Type B pancreatic cell (in vitro differentiated cells): ENCODE measurements at regions not wholly inside any gene's neighbourhood (a gene's known extent, or its start where the extent isn't known, plus 50 kb on each side); places are given as distances from the start of the nearest gene placed in this dataset.

Source experiments
- DNase-seq: peaks from one replicate; pipeline ENCODE4 v3.0.0; 2021; ENCODE audit warnings: mixed read lengths; ENCODE audit not compliant: unreplicated experiment; ENCODE audit errors: extremely low spot score
- H3K27ac Mint-ChIP-seq: 2 replicates; pipeline ENCODE4 v1.8.0; 2021; ENCODE audit warnings: mild to moderate bottlenecking, mixed read lengths
- H3K27me3 Mint-ChIP-seq: 2 replicates; pipeline ENCODE4 v1.8.0; 2021; ENCODE audit warnings: mixed read lengths
- H3K36me3 Mint-ChIP-seq: 2 replicates; pipeline ENCODE4 v1.8.0; 2021; ENCODE audit warnings: mixed read lengths
- H3K4me1 Mint-ChIP-seq: one replicate; pipeline ENCODE4 v1.8.0; 2021; ENCODE audit warnings: mixed read lengths; ENCODE audit not compliant: unreplicated experiment
- H3K4me3 Mint-ChIP-seq: 2 replicates; pipeline ENCODE4 v1.8.0; 2021; ENCODE audit warnings: mild to moderate bottlenecking, mixed read lengths
- H3K9me3 Mint-ChIP-seq: 2 replicates; pipeline ENCODE4 v1.8.0; 2021; ENCODE audit warnings: mixed read lengths
- CTCF ChIP-seq: fragments of 200-600 bp; sonication (generic); conservative IDR thresholded peaks from 2 replicates; pipeline ENCODE4 v1.5.0; 2021; ENCODE audit warnings: antibody characterized with exemption, mild to moderate bottlenecking

DNA sequence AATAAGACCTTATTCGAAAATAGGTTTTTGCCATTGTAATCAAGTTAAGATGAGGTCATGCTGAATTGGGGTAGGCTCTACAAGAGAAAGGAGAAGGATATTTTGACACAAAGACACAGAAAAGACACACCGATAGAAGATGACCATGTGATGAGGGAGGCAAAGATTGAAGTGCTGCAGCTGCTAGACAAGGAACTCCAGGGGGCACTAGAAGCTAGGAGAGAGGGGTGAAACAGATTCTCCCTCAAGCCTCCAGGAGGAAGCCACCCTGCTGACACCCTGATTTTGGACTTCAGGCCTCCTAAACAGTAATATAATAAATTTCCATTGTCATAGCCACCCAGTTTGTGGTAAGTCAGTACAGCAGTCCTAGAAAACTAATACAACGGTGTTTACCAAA lies 506.8 kb upstream of the CAMK1G start:
- no peak for DNase-seq
- Mint-ChIP-seq H3K27ac (no peak overlapping the region), H3K9me3 (no peaks in the 10 kb centered on the region), H3K4me3 (no peak overlapping the region), H3K36me3 (no peaks in the 10 kb centered on the region), H3K4me1 (no peaks in the 10 kb centered on the region), H3K27me3 (peaks cover 5% of the 10 kb centered on the region)
- peak; percentile 25 for TF ChIP-seq CTCF

DNA sequence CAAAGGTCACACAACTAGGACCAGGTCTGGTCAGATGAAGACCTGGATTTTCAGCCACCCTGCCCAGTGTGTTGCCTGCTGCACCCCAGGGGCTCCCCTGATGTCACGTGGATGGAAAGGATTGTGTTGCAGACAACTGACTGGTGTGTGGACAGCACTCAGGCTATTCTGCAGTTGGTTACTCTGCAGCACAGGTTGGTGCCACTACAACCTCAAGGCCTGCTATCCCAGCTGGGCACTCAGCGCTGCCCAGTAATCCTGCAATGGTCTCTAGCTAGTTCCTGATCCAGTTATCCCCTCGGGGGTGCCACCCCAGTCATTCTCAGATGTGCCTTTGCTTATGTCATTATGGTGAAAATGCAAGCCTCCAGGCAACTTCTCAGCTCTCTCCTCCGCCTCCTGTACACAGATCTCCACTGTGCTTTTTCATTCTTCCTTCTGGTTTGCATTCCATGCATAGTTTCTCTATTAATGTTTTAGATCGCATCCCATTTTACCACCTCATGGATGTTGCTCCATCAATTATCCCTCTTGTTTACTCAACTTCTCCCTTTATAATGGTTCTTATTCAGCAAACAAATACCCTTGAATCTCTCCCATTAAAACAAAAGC lies 503.2 kb upstream of the CAMK1G start:
- H3K9me3 Mint-ChIP-seq, result no peaks in the 10 kb centered on the region
- H3K27ac Mint-ChIP-seq, result no peak overlapping the region
- no peak overlapping the region for H3K4me3 Mint-ChIP-seq
- H3K27me3 Mint-ChIP-seq, result peaks cover 5% of the 10 kb centered on the region
- H3K4me1 Mint-ChIP-seq, result no peaks in the 10 kb centered on the region
- no peaks in the 10 kb centered on the region for H3K36me3 Mint-ChIP-seq
- no peak for DNase-seq
- no peak for TF ChIP-seq CTCF

DNA sequence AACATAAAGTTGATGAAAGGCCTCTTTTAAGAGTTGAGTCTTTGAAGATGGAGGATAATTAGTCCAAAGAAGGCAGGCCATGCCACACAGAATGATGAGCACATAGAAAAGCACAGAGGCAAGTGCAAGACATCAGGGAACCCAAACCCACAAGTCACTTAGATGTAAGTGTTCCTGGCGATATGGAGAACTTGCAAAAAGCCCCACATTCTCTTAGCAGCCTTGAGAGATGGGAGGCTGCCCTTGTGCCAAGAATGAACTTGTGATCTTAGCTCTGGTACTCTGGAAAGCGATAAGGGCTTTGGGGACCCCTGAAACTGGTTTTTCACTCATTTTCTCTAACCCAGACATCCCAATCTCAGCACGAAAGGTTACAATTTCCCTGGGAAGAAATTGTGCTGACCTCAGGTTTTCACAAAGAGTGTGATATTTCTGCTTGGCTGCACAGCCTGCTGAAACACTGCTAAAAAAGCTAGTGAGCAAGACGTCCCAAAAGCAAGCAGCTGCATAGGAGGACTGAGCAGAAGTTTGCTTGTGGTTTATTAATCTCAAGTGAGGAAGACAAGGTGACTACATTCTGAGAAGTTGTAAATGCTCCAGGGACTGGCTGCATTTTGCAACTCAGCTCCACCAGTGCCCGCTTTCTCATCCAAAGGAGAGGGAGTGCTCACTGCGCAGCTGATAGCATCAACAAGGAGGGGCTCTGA lies 496.9 kb upstream of the CAMK1G start:
- no peak overlapping the region for H3K27ac Mint-ChIP-seq
- H3K9me3 Mint-ChIP-seq, result no peaks in the 10 kb centered on the region
- no peak for DNase-seq
- H3K36me3 Mint-ChIP-seq, result no peaks in the 10 kb centered on the region
- no peaks in the 10 kb centered on the region for H3K4me1 Mint-ChIP-seq
- H3K27me3 Mint-ChIP-seq, result no peaks in the 10 kb centered on the region
- no peak overlapping the region for H3K4me3 Mint-ChIP-seq
- TF ChIP-seq CTCF, result no peak

- Mint-ChIP-seq H3K36me3 (no peaks in the 10 kb centered on the region), H3K27me3 (peaks cover 4% of the 10 kb centered on the region), H3K4me1 (peaks cover 12% of the 10 kb centered on the region), H3K9me3 (no peaks in the 10 kb centered on the region), H3K27ac (no peak overlapping the region), H3K4me3 (no peak overlapping the region)
- DNase-seq, result no peak
- peak; percentile 49 for TF ChIP-seq CTCF
Observed at GRCh38 chr1:209094384-209094783, 489.1 kb upstream of the CAMK1G start.

DNA sequence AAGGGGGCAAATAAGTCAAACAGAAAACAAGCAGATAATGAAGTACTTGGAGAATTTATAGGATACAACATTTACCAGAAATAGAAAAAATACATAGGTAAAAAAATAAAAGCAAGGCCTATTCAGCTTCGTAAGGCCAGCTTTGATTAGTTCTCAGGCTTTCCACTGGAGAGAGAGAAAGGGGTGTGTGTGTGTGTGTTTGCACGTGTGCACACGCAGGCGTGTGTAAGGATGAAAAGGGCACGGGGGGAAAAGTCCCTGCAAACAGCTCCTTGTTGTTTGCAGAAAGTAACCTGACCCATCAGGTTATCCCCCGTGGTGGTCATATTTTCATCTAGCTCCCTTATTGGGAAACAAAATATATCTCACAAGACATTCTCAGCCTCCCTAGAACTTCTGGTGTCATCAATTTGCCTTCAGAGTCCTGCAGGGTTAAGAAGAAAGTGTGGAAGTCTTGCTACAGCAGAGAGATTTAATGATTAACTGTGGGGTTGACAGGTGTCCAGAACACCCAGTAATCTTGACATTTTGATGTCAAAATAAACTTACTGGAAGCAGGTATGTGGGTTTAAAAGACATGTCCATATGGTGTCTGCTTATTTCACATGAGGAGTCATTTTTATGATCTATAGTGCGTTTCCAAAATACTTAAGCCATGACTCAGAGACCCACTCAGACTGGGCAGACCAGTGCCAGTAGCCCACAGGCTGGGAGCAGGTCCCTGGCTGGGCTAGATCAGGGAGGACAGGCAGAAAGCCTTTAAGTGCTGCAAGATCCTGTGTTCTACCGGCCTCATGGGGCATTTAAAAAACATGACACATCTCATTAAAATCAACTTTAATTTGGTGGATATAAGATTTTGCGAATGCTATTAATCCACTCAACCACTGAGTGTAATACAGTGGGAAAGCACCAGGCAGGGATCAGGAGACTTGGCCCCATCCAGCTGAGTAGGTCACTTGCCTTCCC lies 487.6 kb upstream of the CAMK1G start:
- no peak for TF ChIP-seq CTCF
- H3K27me3 Mint-ChIP-seq, result peaks cover 8% of the 10 kb centered on the region
- DNase-seq, result no peak

More for the DNA sequence above, 487.6 kb upstream of the CAMK1G start:
- Mint-ChIP-seq H3K27ac (peak overlapping the region; percentile 32), H3K4me1 (peaks cover 12% of the 10 kb centered on the region), H3K36me3 (no peaks in the 10 kb centered on the region), H3K4me3 (peak overlapping the region; percentile 8), H3K9me3 (no peaks in the 10 kb centered on the region)
